WTC11 (cell line): ENCODE measurements at regions not wholly inside any gene's neighbourhood (a gene's known extent, or its start where the extent isn't known, plus 50 kb on each side); places are given as distances from the start of the nearest gene placed in this dataset.

Experiments used
- CTCF ChIP-seq: fragments of 200-600 bp; IDR thresholded peaks from 2 replicates; pipeline ENCODE4 v1.8.0; 2022; ENCODE audit warnings: antibody characterized with exemption
- JUN ChIP-seq: sonication (generic); formaldehyde crosslinking; IDR thresholded peaks from 2 replicates; pipeline ENCODE4 v1.8.0; 2023; ENCODE audit warnings: mild to moderate bottlenecking, missing genetic modification reagents
- ZNF423 ChIP-seq: fragments of 250-450 bp; sonication (Bioruptor Pico); IDR thresholded peaks from 2 replicates; pipeline ENCODE4 v2.1.2; 2022; ENCODE audit warnings: mild to moderate bottlenecking, moderate library complexity
- TF ChIP-seq, protein P1 (sequence below): fragments of 250-450 bp; sonication (Bioruptor Pico); IDR thresholded peaks from 2 replicates; pipeline ENCODE4 v1.9.0; 2021; ENCODE audit warnings: mild to moderate bottlenecking
- TF ChIP-seq, protein P2 (sequence below): sonication (generic); formaldehyde crosslinking; IDR thresholded peaks from 2 replicates; pipeline ENCODE4 v1.8.1; 2022; ENCODE audit warnings: low read depth, missing genetic modification reagents, borderline replicate concordance
- TF ChIP-seq, protein P3 (sequence below): sonication (generic); formaldehyde crosslinking; IDR thresholded peaks from 2 replicates; pipeline ENCODE4 v1.8.0; 2022; ENCODE audit warnings: missing genetic modification reagents

DNA sequence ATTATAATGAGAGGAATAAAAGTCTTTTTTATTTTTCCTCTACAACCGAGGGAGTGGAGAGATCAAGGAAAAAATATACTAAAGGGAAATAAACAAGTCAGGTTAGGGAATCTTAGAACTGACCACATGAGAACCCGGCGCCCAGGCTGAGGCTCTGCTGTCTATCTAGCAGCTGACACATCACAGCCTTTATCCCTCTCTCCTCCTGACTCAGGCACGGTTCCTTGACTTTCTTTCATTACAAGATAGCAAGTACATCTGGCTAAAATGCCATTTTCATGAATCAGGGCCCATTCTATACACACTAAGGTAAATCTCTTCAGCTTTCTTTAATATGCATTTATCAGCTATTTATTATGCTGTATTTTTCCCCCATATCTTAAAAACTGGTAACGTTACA, 296.0 kb downstream of the TMX3 start:
- TF ChIP-seq, protein P1, sequence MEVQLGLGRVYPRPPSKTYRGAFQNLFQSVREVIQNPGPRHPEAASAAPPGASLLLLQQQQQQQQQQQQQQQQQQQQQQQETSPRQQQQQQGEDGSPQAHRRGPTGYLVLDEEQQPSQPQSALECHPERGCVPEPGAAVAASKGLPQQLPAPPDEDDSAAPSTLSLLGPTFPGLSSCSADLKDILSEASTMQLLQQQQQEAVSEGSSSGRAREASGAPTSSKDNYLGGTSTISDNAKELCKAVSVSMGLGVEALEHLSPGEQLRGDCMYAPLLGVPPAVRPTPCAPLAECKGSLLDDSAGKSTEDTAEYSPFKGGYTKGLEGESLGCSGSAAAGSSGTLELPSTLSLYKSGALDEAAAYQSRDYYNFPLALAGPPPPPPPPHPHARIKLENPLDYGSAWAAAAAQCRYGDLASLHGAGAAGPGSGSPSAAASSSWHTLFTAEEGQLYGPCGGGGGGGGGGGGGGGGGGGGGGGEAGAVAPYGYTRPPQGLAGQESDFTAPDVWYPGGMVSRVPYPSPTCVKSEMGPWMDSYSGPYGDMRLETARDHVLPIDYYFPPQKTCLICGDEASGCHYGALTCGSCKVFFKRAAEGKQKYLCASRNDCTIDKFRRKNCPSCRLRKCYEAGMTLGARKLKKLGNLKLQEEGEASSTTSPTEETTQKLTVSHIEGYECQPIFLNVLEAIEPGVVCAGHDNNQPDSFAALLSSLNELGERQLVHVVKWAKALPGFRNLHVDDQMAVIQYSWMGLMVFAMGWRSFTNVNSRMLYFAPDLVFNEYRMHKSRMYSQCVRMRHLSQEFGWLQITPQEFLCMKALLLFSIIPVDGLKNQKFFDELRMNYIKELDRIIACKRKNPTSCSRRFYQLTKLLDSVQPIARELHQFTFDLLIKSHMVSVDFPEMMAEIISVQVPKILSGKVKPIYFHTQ (CRISPR knock-in tag), result no peak
- TF ChIP-seq, protein P2, sequence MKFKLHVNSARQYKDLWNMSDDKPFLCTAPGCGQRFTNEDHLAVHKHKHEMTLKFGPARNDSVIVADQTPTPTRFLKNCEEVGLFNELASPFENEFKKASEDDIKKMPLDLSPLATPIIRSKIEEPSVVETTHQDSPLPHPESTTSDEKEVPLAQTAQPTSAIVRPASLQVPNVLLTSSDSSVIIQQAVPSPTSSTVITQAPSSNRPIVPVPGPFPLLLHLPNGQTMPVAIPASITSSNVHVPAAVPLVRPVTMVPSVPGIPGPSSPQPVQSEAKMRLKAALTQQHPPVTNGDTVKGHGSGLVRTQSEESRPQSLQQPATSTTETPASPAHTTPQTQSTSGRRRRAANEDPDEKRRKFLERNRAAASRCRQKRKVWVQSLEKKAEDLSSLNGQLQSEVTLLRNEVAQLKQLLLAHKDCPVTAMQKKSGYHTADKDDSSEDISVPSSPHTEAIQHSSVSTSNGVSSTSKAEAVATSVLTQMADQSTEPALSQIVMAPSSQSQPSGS (CRISPR knock-in tag), result no peak
- TF ChIP-seq, protein P3, sequence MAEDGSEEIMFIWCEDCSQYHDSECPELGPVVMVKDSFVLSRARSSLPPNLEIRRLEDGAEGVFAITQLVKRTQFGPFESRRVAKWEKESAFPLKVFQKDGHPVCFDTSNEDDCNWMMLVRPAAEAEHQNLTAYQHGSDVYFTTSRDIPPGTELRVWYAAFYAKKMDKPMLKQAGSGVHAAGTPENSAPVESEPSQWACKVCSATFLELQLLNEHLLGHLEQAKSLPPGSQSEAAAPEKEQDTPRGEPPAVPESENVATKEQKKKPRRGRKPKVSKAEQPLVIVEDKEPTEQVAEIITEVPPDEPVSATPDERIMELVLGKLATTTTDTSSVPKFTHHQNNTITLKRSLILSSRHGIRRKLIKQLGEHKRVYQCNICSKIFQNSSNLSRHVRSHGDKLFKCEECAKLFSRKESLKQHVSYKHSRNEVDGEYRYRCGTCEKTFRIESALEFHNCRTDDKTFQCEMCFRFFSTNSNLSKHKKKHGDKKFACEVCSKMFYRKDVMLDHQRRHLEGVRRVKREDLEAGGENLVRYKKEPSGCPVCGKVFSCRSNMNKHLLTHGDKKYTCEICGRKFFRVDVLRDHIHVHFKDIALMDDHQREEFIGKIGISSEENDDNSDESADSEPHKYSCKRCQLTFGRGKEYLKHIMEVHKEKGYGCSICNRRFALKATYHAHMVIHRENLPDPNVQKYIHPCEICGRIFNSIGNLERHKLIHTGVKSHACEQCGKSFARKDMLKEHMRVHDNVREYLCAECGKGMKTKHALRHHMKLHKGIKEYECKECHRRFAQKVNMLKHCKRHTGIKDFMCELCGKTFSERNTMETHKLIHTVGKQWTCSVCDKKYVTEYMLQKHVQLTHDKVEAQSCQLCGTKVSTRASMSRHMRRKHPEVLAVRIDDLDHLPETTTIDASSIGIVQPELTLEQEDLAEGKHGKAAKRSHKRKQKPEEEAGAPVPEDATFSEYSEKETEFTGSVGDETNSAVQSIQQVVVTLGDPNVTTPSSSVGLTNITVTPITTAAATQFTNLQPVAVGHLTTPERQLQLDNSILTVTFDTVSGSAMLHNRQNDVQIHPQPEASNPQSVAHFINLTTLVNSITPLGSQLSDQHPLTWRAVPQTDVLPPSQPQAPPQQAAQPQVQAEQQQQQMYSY (CRISPR knock-in tag), result no peak
- no peak for TF ChIP-seq CTCF
- TF ChIP-seq ZNF423 (CRISPR knock-in tag), result no peak
- TF ChIP-seq JUN (CRISPR knock-in tag), result no peak
